ENCODE measurements at regions not wholly inside any gene's neighbourhood (a gene's known extent, or its start where the extent isn't known, plus 50 kb on each side); places are given as distances from the start of the nearest gene placed in this dataset.

DNA sequence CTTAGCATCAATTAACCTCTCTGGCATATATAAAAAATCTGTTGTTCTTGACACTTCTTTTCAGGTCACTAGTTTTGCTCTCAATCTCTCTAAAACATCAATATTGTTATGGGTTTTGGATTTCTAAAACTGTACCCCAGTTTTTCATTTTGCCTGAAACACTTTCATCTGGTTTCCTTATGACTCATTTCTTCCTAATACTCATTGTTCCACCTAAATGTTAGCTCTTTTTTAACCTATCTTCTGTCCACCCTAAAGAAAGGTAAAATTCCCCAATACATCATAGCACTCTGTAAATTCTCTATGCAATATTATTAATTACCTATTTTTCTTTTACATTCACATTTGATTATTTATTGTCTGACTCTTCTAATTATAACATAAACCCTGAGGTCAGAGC, 575.5 kb upstream of the NDST4 start:
- H3K4me1 ChIP-seq: no peaks in the 10 kb centered on the region
- no peak for DNase-seq (ENCODE audit: extremely low spot score)
- TF ChIP-seq POLR2A (IDR thresholded peaks at IDR 0.05; ENCODE audit: low read depth) (no peak), EP300 (IDR thresholded peaks at IDR 0.05) (no peak), POLR2AphosphoS5 (IDR thresholded peaks at IDR 0.05) (no peak)

GRCh38 chr4:115687052-115687755, 573.8 kb upstream of the NDST4 start:
- DNase-seq (ENCODE audit: extremely low spot score): no peak
- 85% methylated on average over 1 of the region's 1 CpG for WGBS
- no peak overlapping the region for H3K4me3 ChIP-seq
- H3K4me1 ChIP-seq: no peaks in the 10 kb centered on the region
- intact Hi-C loops (cut with DNase I): no loop called here
- no peaks in the 10 kb centered on the region for H3K36me3 ChIP-seq
- no peak overlapping the region for H3K27ac ChIP-seq (replicated peaks in 1 of 4)
- H3K9me3 ChIP-seq: no peaks in the 10 kb centered on the region
- no peaks in the 10 kb centered on the region for H3K27me3 ChIP-seq
- no peak for TF ChIP-seq POLR2A (IDR thresholded peaks at IDR 0.05; ENCODE audit: low read depth)
- no peak for TF ChIP-seq EP300 (IDR thresholded peaks at IDR 0.05)
- no peak for TF ChIP-seq POLR2AphosphoS5 (IDR thresholded peaks at IDR 0.05)
- TF ChIP-seq, protein P1, sequence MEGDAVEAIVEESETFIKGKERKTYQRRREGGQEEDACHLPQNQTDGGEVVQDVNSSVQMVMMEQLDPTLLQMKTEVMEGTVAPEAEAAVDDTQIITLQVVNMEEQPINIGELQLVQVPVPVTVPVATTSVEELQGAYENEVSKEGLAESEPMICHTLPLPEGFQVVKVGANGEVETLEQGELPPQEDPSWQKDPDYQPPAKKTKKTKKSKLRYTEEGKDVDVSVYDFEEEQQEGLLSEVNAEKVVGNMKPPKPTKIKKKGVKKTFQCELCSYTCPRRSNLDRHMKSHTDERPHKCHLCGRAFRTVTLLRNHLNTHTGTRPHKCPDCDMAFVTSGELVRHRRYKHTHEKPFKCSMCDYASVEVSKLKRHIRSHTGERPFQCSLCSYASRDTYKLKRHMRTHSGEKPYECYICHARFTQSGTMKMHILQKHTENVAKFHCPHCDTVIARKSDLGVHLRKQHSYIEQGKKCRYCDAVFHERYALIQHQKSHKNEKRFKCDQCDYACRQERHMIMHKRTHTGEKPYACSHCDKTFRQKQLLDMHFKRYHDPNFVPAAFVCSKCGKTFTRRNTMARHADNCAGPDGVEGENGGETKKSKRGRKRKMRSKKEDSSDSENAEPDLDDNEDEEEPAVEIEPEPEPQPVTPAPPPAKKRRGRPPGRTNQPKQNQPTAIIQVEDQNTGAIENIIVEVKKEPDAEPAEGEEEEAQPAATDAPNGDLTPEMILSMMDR (IDR thresholded peaks at IDR 0.05): no peak

More for the DNA sequence above, 575.5 kb upstream of the NDST4 start:
- intact Hi-C loops (cut with DNase I): no loop called here
- Histone ChIP-seq H3K36me3 (no peaks in the 10 kb centered on the region), H3K27me3 (no peaks in the 10 kb centered on the region), H3K4me3 (no peak overlapping the region), H3K27ac (replicated peaks in 1 of 4) (no peak overlapping the region), H3K9me3 (no peaks in the 10 kb centered on the region)

- Histone ChIP-seq H3K27ac (replicated peaks in 1 of 4) (no peak overlapping the region), H3K4me3 (no peak overlapping the region), H3K27me3 (no peaks in the 10 kb centered on the region), H3K4me1 (no peaks in the 10 kb centered on the region), H3K9me3 (peaks cover 0 to 5% (median 0%) of the 10 kb centered on the region in 4 donors), H3K36me3 (no peaks in the 10 kb centered on the region)
- intact Hi-C loops (cut with DNase I): no loop called here
- 95% methylated on average over 18 of the region's 47 CpGs for WGBS
- DNase-seq (ENCODE audit: extremely low spot score): no peak
- no peak for TF ChIP-seq EP300 (IDR thresholded peaks at IDR 0.05)
- TF ChIP-seq POLR2A (IDR thresholded peaks at IDR 0.05; ENCODE audit: low read depth): no peak
- TF ChIP-seq POLR2AphosphoS5 (IDR thresholded peaks at IDR 0.05): no peak
- TF ChIP-seq, protein P1 (IDR thresholded peaks at IDR 0.05): no peak
Measured at GRCh38 chr4:115678425-115678941, 565.1 kb upstream of the NDST4 start.

GRCh38 chr4:115675719-115676118, 562.3 kb upstream of the NDST4 start:
- Histone ChIP-seq H3K36me3 (no peaks in the 10 kb centered on the region), H3K9me3 (peaks cover 0 to 5% (median 0%) of the 10 kb centered on the region in 4 donors), H3K27me3 (no peaks in the 10 kb centered on the region), H3K4me1 (no peaks in the 10 kb centered on the region), H3K4me3 (no peak overlapping the region), H3K27ac (replicated peaks in 1 of 4) (no peak overlapping the region)
- 47% methylated on average over 1 of the region's 1 CpG for WGBS
- intact Hi-C loops (cut with DNase I): no loop called here
- no peak for TF ChIP-seq EP300 (IDR thresholded peaks at IDR 0.05)
- TF ChIP-seq POLR2A (IDR thresholded peaks at IDR 0.05; ENCODE audit: low read depth): no peak
- no peak for TF ChIP-seq POLR2AphosphoS5 (IDR thresholded peaks at IDR 0.05)
- TF ChIP-seq, protein P1 (IDR thresholded peaks at IDR 0.05): no peak
- DNase-seq (ENCODE audit: extremely low spot score): no peak

- Histone ChIP-seq H3K36me3 (no peaks in the 10 kb centered on the region), H3K27ac (replicated peaks in 1 of 4) (no peak overlapping the region), H3K27me3 (no peaks in the 10 kb centered on the region), H3K4me1 (no peaks in the 10 kb centered on the region), H3K4me3 (no peak overlapping the region), H3K9me3 (peaks cover 0 to 5% (median 0%) of the 10 kb centered on the region in 4 donors)
- no peak for TF ChIP-seq POLR2AphosphoS5 (IDR thresholded peaks at IDR 0.05)
- TF ChIP-seq POLR2A (IDR thresholded peaks at IDR 0.05; ENCODE audit: low read depth): no peak
- TF ChIP-seq, protein P1 (IDR thresholded peaks at IDR 0.05): no peak
- no peak for TF ChIP-seq EP300 (IDR thresholded peaks at IDR 0.05)
- no peak for DNase-seq (ENCODE audit: extremely low spot score)
- intact Hi-C loops (cut with DNase I): no loop called here
Measured at GRCh38 chr4:115674485-115674884, 561.1 kb upstream of the NDST4 start.

Measured in esophagus muscularis mucosa (tissue), 4 donors.